NT2/D1 (cell line): ENCODE measurements at regions not wholly inside any gene's neighbourhood (a gene's known extent, or its start where the extent isn't known, plus 50 kb on each side); places are given as distances from the start of the nearest gene placed in this dataset.

Experiments
- SUZ12 ChIP-seq: IDR thresholded peaks from 2 replicates; pipeline ENCODE4 v1.6.1; 2011; ENCODE audit not compliant: insufficient read length, insufficient read depth; ENCODE audit errors: extremely low read depth
- YY1 ChIP-seq: IDR thresholded peaks from 2 replicates; pipeline ENCODE4 v1.6.1; 2011; ENCODE audit not compliant: insufficient read length, insufficient read depth
- ZNF274 ChIP-seq: IDR thresholded peaks from 2 replicates; pipeline ENCODE4 v1.6.1; 2011; ENCODE audit warnings: mild to moderate bottlenecking, low read depth, low read length

DNA sequence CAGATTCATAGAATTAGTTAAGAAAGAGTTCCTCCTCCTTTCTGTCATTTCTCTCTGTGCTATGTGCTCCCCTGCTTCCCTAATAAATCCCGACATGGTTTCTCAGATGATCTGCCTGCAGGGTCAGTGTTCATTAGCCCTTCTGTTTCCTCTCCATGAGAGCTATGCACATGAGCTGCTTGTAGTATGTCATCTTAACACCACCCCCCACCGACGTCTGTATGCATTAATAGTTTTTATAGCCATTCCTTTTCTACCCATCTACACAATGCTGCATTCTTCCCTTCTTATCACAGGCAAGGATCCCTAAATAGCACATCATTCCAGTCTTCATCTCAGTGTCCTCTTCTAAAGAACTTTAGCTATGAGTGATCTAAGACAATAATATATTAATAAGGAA is 809.1 kb downstream of the ANKRD7 start:
- TF ChIP-seq YY1 (no peak), ZNF274 (no peak), SUZ12 (no peak)
